Lower leg skin (tissue), 4 donors: ENCODE measurements at regions not wholly inside any gene's neighbourhood (a gene's known extent, or its start where the extent isn't known, plus 50 kb on each side); places are given as distances from the start of the nearest gene placed in this dataset.

Source experiments
- DNase-seq, 2 donors: peaks; one replicate each; pipeline ENCODE4 v3.0.0-alpha.2; 2019; ENCODE audit warnings: low spot score in 2 of 2
- H3K4me3 ChIP-seq: fragments of 200-600 bp; sonication (generic); 2 replicates; pipeline ENCODE4 v1.5.1; 2017; ENCODE audit warnings: mild to moderate bottlenecking, low read depth; ENCODE audit not compliant: poor library complexity, severe bottlenecking
- CTCF ChIP-seq, 3 donors: fragments of 450-650 bp; IDR thresholded peaks; one replicate each; pipeline ENCODE4 v1.5.1; 2016; ENCODE audit warnings: antibody characterized with exemption in 3 of 3, mild to moderate bottlenecking in 3 of 3, moderate library complexity in 2 of 3
- POLR2A ChIP-seq, 2 donors: fragments of 450-650 bp; IDR thresholded peaks; one replicate each; pipeline ENCODE4 v1.6.1; 2016 to 2017; ENCODE audit warnings: antibody characterized with exemption in 2 of 2, mild to moderate bottlenecking in 1 of 2, moderate library complexity in 1 of 2
- WGBS, 2 donors: methylation state at CpG; one replicate each; pipeline ENCODE4 v1.1.5; 2018; 5-methylcytosine and 5-hydroxymethylcytosine counted together
- intact Hi-C: fragments of 100-400 bp; cut with DNase I; formaldehyde crosslinking; loops from one replicate; pipeline ENCODE4 v1.15.0; 2023; ENCODE audit warnings: low total_unique reads

- 95% methylated on average over 3 of the region's 3 CpGs for WGBS, 2 donors
- no peak for DNase-seq
- TF ChIP-seq CTCF (IDR thresholded peaks at IDR 0.05) = no peak
- TF ChIP-seq POLR2A (IDR thresholded peaks at IDR 0.05) = no peak
- no peak overlapping the region for H3K4me3 ChIP-seq
- intact Hi-C loops = no loop called here
Observed at GRCh38 chr5:105015098-105015497, 1452.5 kb upstream of the NUDT12 start.

GRCh38 chr5:104998572-104998971 lies 1436.0 kb upstream of the NUDT12 start:
- DNase-seq = no peak
- H3K4me3 ChIP-seq = no peak overlapping the region
- TF ChIP-seq CTCF (IDR thresholded peaks at IDR 0.05) (no peak), POLR2A (IDR thresholded peaks at IDR 0.05) (no peak)
- intact Hi-C loops = no loop called here
- WGBS, 2 donors = 77 to 87% methylated on average over 1 of the region's 1 CpG

- no peak for TF ChIP-seq POLR2A (IDR thresholded peaks at IDR 0.05)
- no peak for TF ChIP-seq CTCF (IDR thresholded peaks at IDR 0.05)
- no peak for DNase-seq
- intact Hi-C loops = no loop called here
- no peak overlapping the region for H3K4me3 ChIP-seq
- WGBS, 2 donors = 63 to 68% methylated on average over 1 of the region's 1 CpG
Observed at GRCh38 chr5:104998169-104998568, 1435.6 kb upstream of the NUDT12 start.

DNA sequence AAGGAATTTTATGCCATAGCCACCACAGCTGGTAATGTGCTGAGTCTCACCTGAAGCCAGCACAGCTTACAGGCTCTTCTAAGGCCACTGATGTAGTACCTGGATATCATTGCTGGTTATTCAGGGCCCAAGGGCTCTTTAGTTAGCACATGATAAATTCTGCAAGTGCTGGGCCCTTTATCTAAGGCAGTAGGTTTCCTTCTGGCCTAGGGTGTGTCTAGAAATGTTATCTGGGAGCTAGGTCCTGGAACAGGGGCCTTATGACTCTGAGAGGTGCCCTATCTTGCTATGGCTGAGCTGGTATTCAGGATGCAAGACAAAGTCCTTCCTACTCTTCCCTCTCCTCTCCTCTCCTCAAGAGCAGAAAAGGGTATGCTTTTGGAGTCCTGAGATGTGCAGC lies 1424.5 kb upstream of the NUDT12 start:
- DNase-seq = no peak
- no peak overlapping the region for H3K4me3 ChIP-seq
- intact Hi-C loops = no loop called here
- no peak for TF ChIP-seq CTCF (IDR thresholded peaks at IDR 0.05)
- TF ChIP-seq POLR2A (IDR thresholded peaks at IDR 0.05) = no peak

GRCh38 chr5:104977529-104977928 lies 1414.9 kb upstream of the NUDT12 start:
- H3K4me3 ChIP-seq = no peak overlapping the region
- no peak for DNase-seq
- intact Hi-C loops = no loop called here
- no peak for TF ChIP-seq CTCF (IDR thresholded peaks at IDR 0.05)
- no peak for TF ChIP-seq POLR2A (IDR thresholded peaks at IDR 0.05)
- WGBS, 2 donors = 47 to 73% methylated on average over 2 of the region's 2 CpGs

GRCh38 chr5:104967806-104968410 lies 1405.3 kb upstream of the NUDT12 start:
- 86% methylated on average over 4 of the region's 4 CpGs for whole genome bisulfite sequencing, 2 donors
- intact Hi-C loops = no loop called here
- H3K4me3 ChIP-seq = no peak overlapping the region
- TF ChIP-seq POLR2A (IDR thresholded peaks at IDR 0.05) (no peak), CTCF (IDR thresholded peaks at IDR 0.05) (no peak)
- no peak for DNase-seq
